OCI-LY1 (cell line): ENCODE measurements at regions not wholly inside any gene's neighbourhood (a gene's known extent, or its start where the extent isn't known, plus 50 kb on each side); places are given as distances from the start of the nearest gene placed in this dataset.

Source experiments
- H2AFZ ChIP-seq: fragments of 200-600 bp; sonication (generic), shearing (Covaris generic); 2 replicates; pipeline ENCODE4 v1.6.0; 2014; ENCODE audit warnings: antibody characterized with exemption, mild to moderate bottlenecking, low read length
- H3F3A ChIP-seq: fragments of 200-600 bp; sonication (generic), shearing (Covaris generic); 2 replicates; pipeline ENCODE4 v1.6.0; 2014; ENCODE audit warnings: mild to moderate bottlenecking, antibody characterized with exemption, low read length, moderate library complexity; ENCODE audit not compliant: insufficient read depth
- H3K27ac ChIP-seq: fragments of 200-600 bp; sonication (generic); 2 replicates; pipeline ENCODE4 v1.5.1; 2014; ENCODE audit warnings: low read length, mixed run types, mild to moderate bottlenecking, low read depth; ENCODE audit not compliant: poor library complexity, severe bottlenecking
- H3K27me3 ChIP-seq: fragments of 200-600 bp; sonication (generic); 2 replicates; pipeline ENCODE4 v1.6.0; 2014; ENCODE audit warnings: antibody characterized with exemption, mild to moderate bottlenecking, low read length, moderate library complexity; ENCODE audit not compliant: insufficient read depth
- H3K36me3 ChIP-seq: fragments of 200-600 bp; sonication (generic); 2 replicates; pipeline ENCODE4 v1.6.1; 2014; ENCODE audit warnings: mild to moderate bottlenecking, antibody characterized with exemption, low read length, moderate library complexity, mixed read lengths; ENCODE audit not compliant: insufficient read depth
- H3K4me1 ChIP-seq: fragments of 200-600 bp; sonication (generic); 2 replicates; pipeline ENCODE4 v1.5.1; 2014; ENCODE audit warnings: mild to moderate bottlenecking, low read length, moderate library complexity; ENCODE audit not compliant: insufficient read depth, severe bottlenecking
- H3K4me2 ChIP-seq: fragments of 200-600 bp; sonication (generic), shearing (Covaris generic); 2 replicates; pipeline ENCODE4 v1.6.1; 2014; ENCODE audit warnings: low read length
- H3K4me3 ChIP-seq: fragments of 200-600 bp; sonication (generic); 2 replicates; pipeline ENCODE4 v1.5.1; 2014; ENCODE audit warnings: low read length, low read depth, mild to moderate bottlenecking, mixed read lengths; ENCODE audit not compliant: poor library complexity, severe bottlenecking
- H3K79me2 ChIP-seq: fragments of 200-600 bp; shearing (Covaris generic); 2 replicates; pipeline ENCODE4 v1.6.1; 2016; ENCODE audit warnings: mixed run types, low read length, mixed read lengths; ENCODE audit not compliant: insufficient read depth
- H3K9ac ChIP-seq: fragments of 200-600 bp; sonication (generic), shearing (Covaris generic); 2 replicates; pipeline ENCODE4 v1.6.1; 2014; ENCODE audit warnings: mild to moderate bottlenecking, low read length, mixed read lengths
- H3K9me2 ChIP-seq: fragments of 200-600 bp; sonication (generic), shearing (Covaris generic); 2 replicates; pipeline ENCODE4 v1.6.1; 2014; ENCODE audit warnings: low read depth, mild to moderate bottlenecking, low read length, mixed read lengths
- H3K9me3 ChIP-seq: fragments of 200-600 bp; shearing (Covaris generic); 2 replicates; pipeline ENCODE4 v1.6.1; 2014; ENCODE audit warnings: low read length, mixed read lengths
- H4K20me1 ChIP-seq: fragments of 200-600 bp; sonication (generic), shearing (Covaris generic); 2 replicates; pipeline ENCODE4 v1.6.0; 2016; ENCODE audit warnings: mild to moderate bottlenecking, low read length; ENCODE audit not compliant: insufficient read depth
- CTCF ChIP-seq: fragments of 200-600 bp; sonication (generic), shearing (Covaris generic); IDR thresholded peaks from 2 replicates; pipeline ENCODE4 v1.5.1; 2017; ENCODE audit warnings: mild to moderate bottlenecking, antibody characterized with exemption, low read length, moderate library complexity, mixed read lengths
- EZH2 ChIP-seq: fragments of 200-600 bp; sonication (generic), shearing (Covaris generic); IDR thresholded peaks from 2 replicates; pipeline ENCODE4 v1.8.0; 2017; ENCODE audit warnings: borderline replicate concordance, mixed run types, mild to moderate bottlenecking, antibody characterized with exemption, low read length, moderate library complexity, mixed read lengths

GRCh38 chr21:36214561-36214960 is 57.9 kb downstream of the DOP1B start:
- TF ChIP-seq CTCF = no peak
- TF ChIP-seq EZH2 = no peak
- H3K9ac ChIP-seq = no peak overlapping the region
- peaks cover under 1% of the 10 kb centered on the region for H3K4me1 ChIP-seq
- H3K79me2 ChIP-seq = no peaks in the 10 kb centered on the region
- no peaks in the 10 kb centered on the region for H3K27me3 ChIP-seq
- no peaks in the 10 kb centered on the region for H3F3A ChIP-seq
- H3K27ac ChIP-seq = no peak overlapping the region
- no peak overlapping the region for H3K4me3 ChIP-seq
- H3K36me3 ChIP-seq = no peaks in the 10 kb centered on the region; the same call in 1 of the 2 replicates
- no peak overlapping the region for H3K4me2 ChIP-seq
- H2AFZ ChIP-seq = no peak overlapping the region
- H3K9me2 ChIP-seq = no peaks in the 10 kb centered on the region
- no peaks in the 10 kb centered on the region for H4K20me1 ChIP-seq
- no peaks in the 10 kb centered on the region for H3K9me3 ChIP-seq

GRCh38 chr21:36217743-36218142 is 61.1 kb downstream of the DOP1B start:
- TF ChIP-seq CTCF (no peak), EZH2 (no peak)
- no peaks in the 10 kb centered on the region for H3K36me3 ChIP-seq
- H3K9ac ChIP-seq = no peak overlapping the region
- H3K9me3 ChIP-seq = no peaks in the 10 kb centered on the region
- H3K27me3 ChIP-seq = no peaks in the 10 kb centered on the region
- no peak overlapping the region for H3K27ac ChIP-seq
- H3F3A ChIP-seq = no peaks in the 10 kb centered on the region
- H3K4me3 ChIP-seq = no peak overlapping the region
- H3K79me2 ChIP-seq = no peaks in the 10 kb centered on the region
- H3K4me1 ChIP-seq = no peaks in the 10 kb centered on the region
- no peaks in the 10 kb centered on the region for H3K9me2 ChIP-seq
- H2AFZ ChIP-seq = no peak overlapping the region
- H3K4me2 ChIP-seq = no peak overlapping the region
- H4K20me1 ChIP-seq = no peaks in the 10 kb centered on the region

DNA sequence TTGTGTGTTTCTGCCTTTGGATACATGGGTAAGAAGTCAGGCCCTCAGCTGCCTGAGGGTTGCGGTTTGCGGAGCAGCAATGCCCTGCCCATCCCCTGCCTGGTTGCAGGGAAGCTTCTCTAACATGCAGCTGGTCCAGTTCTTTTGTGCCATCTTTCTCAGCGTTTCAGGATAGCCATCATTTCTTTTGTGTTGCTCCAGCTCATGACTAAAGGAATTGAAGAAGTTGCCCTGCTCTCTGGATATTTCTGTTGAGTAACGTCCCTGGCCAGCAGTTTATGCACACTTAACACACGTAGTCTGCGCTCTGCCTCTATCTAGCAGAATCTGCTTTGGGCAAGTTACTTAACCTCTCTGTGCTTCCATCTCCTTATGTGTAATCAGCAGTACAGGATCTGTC is 62.1 kb downstream of the DOP1B start:
- no peaks in the 10 kb centered on the region for H3K4me1 ChIP-seq
- H3K4me2 ChIP-seq = no peak overlapping the region
- H2AFZ ChIP-seq = no peak overlapping the region
- no peaks in the 10 kb centered on the region for H3F3A ChIP-seq
- H3K9ac ChIP-seq = no peak overlapping the region
- no peaks in the 10 kb centered on the region for H3K27me3 ChIP-seq
- no peaks in the 10 kb centered on the region for H3K9me3 ChIP-seq
- no peaks in the 10 kb centered on the region for H3K79me2 ChIP-seq
- no peaks in the 10 kb centered on the region for H3K36me3 ChIP-seq
- H4K20me1 ChIP-seq = no peaks in the 10 kb centered on the region
- H3K27ac ChIP-seq = no peak overlapping the region
- no peaks in the 10 kb centered on the region for H3K9me2 ChIP-seq
- no peak overlapping the region for H3K4me3 ChIP-seq
- TF ChIP-seq EZH2 = no peak
- TF ChIP-seq CTCF = no peak
